Activated CD8-positive, alpha-beta T cell treated with anti-CD3 and anti-CD28 coated beads for 36 hours (primary cell): ENCODE measurements at regions not wholly inside any gene's neighbourhood (a gene's known extent, or its start where the extent isn't known, plus 50 kb on each side); places are given as distances from the start of the nearest gene placed in this dataset.
"Not testable (repeated sequence)": the region's sequence is repeated elsewhere in the genome, so short reads cannot be mapped to it uniquely, and the experiment has no call there.

Experiments
- ATAC-seq: fragments of 200-7000 bp; cut with Tn5 transposase; one replicate; pipeline ENCODE4 v1.10.0; 2021; ENCODE audit warnings: mild to moderate bottlenecking, moderate library complexity
- CTCF ChIA-PET: fragments of 350-600 bp; sonication (Branson Sonifier 250); formaldehyde crosslinking; loops from one replicate; lab custom pipeline; 2021; ENCODE audit warnings: antibody characterized with exemption; lab: Charles Lee
- POLR2A ChIA-PET: fragments of 350-600 bp; sonication (Branson Sonifier 250); formaldehyde crosslinking; loops from one replicate; lab custom pipeline; 2021; ENCODE audit warnings: antibody characterized with exemption; lab: Charles Lee
- DNase-seq: peaks from one replicate; pipeline ENCODE4 v3.0.0-alpha.2; 2020
- H3K27ac Mint-ChIP-seq: one replicate; pipeline ENCODE4 v1.8.0; 2021; ENCODE audit warnings: mild to moderate bottlenecking, mixed read lengths
- H3K27me3 Mint-ChIP-seq: one replicate; pipeline ENCODE4 v1.8.0; 2021; ENCODE audit warnings: mixed read lengths
- H3K36me3 Mint-ChIP-seq: one replicate; pipeline ENCODE4 v1.8.0; 2021; ENCODE audit warnings: low read depth, mixed read lengths
- H3K4me1 Mint-ChIP-seq: one replicate; pipeline ENCODE4 v1.8.0; 2021; ENCODE audit warnings: low read depth, mixed read lengths
- H3K4me3 Mint-ChIP-seq: one replicate; pipeline ENCODE4 v1.8.0; 2021; ENCODE audit warnings: mild to moderate bottlenecking, moderate library complexity, mixed read lengths
- H3K9me3 Mint-ChIP-seq: one replicate; pipeline ENCODE4 v1.8.0; 2021; ENCODE audit warnings: mixed read lengths
- intact Hi-C: fragments of 100-400 bp; cut with micrococcal nuclease; formaldehyde crosslinking; loops from one replicate; pipeline ENCODE4 v1.10.0; 2022
- TF ChIP-seq, protein P1 (sequence below): fragments of 200-600 bp; IDR thresholded peaks from one replicate; pipeline ENCODE4 v1.8.0; 2022; ENCODE audit warnings: antibody characterized with exemption, mild to moderate bottlenecking

- Mint-ChIP-seq H3K27ac (no peak overlapping the region), H3K4me3 (no peak overlapping the region), H3K9me3 (no peaks in the 10 kb centered on the region), H3K4me1 (no peaks in the 10 kb centered on the region), H3K36me3 (no peaks in the 10 kb centered on the region), H3K27me3 (no peaks in the 10 kb centered on the region)
- ATAC-seq (no peak), DNase-seq (no peak)
- CTCF ChIA-PET, result no interaction called here
- POLR2A ChIA-PET, result no interaction called here
- intact Hi-C loops, result no loop called here
- TF ChIP-seq, protein P1, sequence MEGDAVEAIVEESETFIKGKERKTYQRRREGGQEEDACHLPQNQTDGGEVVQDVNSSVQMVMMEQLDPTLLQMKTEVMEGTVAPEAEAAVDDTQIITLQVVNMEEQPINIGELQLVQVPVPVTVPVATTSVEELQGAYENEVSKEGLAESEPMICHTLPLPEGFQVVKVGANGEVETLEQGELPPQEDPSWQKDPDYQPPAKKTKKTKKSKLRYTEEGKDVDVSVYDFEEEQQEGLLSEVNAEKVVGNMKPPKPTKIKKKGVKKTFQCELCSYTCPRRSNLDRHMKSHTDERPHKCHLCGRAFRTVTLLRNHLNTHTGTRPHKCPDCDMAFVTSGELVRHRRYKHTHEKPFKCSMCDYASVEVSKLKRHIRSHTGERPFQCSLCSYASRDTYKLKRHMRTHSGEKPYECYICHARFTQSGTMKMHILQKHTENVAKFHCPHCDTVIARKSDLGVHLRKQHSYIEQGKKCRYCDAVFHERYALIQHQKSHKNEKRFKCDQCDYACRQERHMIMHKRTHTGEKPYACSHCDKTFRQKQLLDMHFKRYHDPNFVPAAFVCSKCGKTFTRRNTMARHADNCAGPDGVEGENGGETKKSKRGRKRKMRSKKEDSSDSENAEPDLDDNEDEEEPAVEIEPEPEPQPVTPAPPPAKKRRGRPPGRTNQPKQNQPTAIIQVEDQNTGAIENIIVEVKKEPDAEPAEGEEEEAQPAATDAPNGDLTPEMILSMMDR, result no peak
Observed at GRCh38 chr13:80904386-80904785, 563.5 kb upstream of the SPRY2 start.

DNA sequence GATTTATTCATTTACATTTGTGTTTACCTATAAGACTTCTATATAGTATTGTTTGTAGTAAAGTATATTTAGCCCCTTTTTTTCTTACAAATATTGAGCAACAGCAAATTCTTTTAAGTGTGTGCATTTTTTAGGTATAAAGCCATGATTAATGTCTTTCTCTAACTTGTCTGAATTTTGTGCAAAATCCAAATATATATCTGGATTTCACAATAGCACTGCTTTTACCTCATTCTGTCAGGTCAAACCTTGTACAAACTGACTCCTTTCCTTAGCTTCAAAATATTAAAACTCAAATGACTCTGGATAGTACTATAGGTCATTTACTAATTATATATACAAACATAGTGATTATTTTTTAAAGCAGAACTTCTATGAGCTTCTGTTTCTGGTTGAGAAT is 563.0 kb upstream of the SPRY2 start:
- ATAC-seq, result no peak
- POLR2A ChIA-PET, result no interaction called here
- CTCF ChIA-PET, result no interaction called here
- Mint-ChIP-seq H3K36me3 (no peaks in the 10 kb centered on the region), H3K27ac (no peak overlapping the region), H3K4me1 (no peaks in the 10 kb centered on the region), H3K4me3 (no peak overlapping the region), H3K9me3 (no peaks in the 10 kb centered on the region), H3K27me3 (no peaks in the 10 kb centered on the region)
- intact Hi-C loops, result no loop called here
- TF ChIP-seq, protein P1, result no peak
- DNase-seq, result no peak

DNA sequence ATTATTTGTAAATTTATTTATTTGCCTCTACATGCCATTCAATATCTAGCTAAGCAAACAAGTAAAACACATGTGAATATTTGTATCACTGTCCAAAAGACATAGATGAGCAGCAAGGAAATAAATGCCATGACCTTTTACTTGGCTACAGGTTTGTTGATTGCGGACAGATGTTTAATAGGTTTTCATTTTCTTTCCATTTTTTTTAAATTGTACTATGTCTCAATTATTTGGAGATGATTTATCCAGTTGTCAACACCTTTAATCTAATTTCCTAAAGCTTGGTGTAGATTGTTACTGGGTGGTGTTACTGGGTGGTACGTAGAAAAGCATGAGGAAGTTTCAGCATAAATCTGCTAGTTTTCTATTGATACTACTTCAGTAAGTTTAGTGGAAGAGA is 560.6 kb upstream of the SPRY2 start:
- H3K27ac Mint-ChIP-seq, result no peak overlapping the region
- ChIA-PET CTCF (no interaction called here), POLR2A (no interaction called here)
- intact Hi-C loops, result no loop called here
- H3K27me3 Mint-ChIP-seq, result no peaks in the 10 kb centered on the region
- no peak overlapping the region for H3K4me3 Mint-ChIP-seq
- DNase-seq, result no peak
- no peaks in the 10 kb centered on the region for H3K4me1 Mint-ChIP-seq
- ATAC-seq, result no peak
- H3K36me3 Mint-ChIP-seq, result no peaks in the 10 kb centered on the region
- H3K9me3 Mint-ChIP-seq, result no peaks in the 10 kb centered on the region
- TF ChIP-seq, protein P1, result no peak

- no peak overlapping the region for H3K27ac Mint-ChIP-seq
- H3K36me3 Mint-ChIP-seq, result no peaks in the 10 kb centered on the region
- ChIA-PET CTCF (no interaction called here), POLR2A (no interaction called here)
- no peaks in the 10 kb centered on the region for H3K4me1 Mint-ChIP-seq
- ATAC-seq (no peak), DNase-seq (no peak)
- H3K27me3 Mint-ChIP-seq, result no peaks in the 10 kb centered on the region
- TF ChIP-seq, protein P1, result no peak
- H3K4me3 Mint-ChIP-seq, result no peak overlapping the region
- intact Hi-C loops, result no loop called here
- H3K9me3 Mint-ChIP-seq, result no peaks in the 10 kb centered on the region
Observed at GRCh38 chr13:80901111-80901510, 560.2 kb upstream of the SPRY2 start.

- intact Hi-C loops, result no loop called here
- H3K27me3 Mint-ChIP-seq, result no peaks in the 10 kb centered on the region
- H3K4me1 Mint-ChIP-seq, result no peaks in the 10 kb centered on the region
- ChIA-PET CTCF (no interaction called here), POLR2A (no interaction called here)
- H3K27ac Mint-ChIP-seq, result no peak overlapping the region
- TF ChIP-seq, protein P1, result no peak
- DNase-seq (no peak), ATAC-seq (no peak)
- H3K36me3 Mint-ChIP-seq, result no peaks in the 10 kb centered on the region
- H3K9me3 Mint-ChIP-seq, result no peaks in the 10 kb centered on the region
- no peak overlapping the region for H3K4me3 Mint-ChIP-seq
Observed at GRCh38 chr13:80900561-80900960, 559.6 kb upstream of the SPRY2 start.

DNA sequence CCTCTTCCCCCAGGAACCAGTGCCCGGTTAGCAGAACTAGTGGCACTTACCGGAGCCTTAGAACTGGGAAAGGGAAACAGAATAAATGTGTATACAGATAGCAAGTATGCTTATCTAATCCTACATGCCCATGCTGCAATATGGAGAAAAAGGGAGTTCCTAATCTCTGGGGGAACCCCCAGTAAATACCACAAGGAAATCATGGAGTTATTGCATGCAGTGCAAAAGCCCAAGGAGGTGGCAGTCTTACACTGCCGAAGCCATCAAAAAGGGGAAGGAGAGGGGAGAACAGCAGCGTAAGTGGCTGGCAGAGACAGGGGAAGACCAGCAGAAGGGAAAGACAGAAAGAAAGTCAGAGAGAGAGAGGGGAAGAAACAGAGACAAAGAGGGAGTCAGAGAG is 556.7 kb upstream of the SPRY2 start:
- H3K27me3 Mint-ChIP-seq, H3K4me3 Mint-ChIP-seq, H3K9me3 Mint-ChIP-seq, DNase-seq, CTCF ChIA-PET, H3K36me3 Mint-ChIP-seq, H3K27ac Mint-ChIP-seq, intact Hi-C loops, H3K4me1 Mint-ChIP-seq, POLR2A ChIA-PET, ATAC-seq: not testable (repeated sequence)
